GM23248 (cell line): ENCODE measurements at regions not wholly inside any gene's neighbourhood (a gene's known extent, or its start where the extent isn't known, plus 50 kb on each side); places are given as distances from the start of the nearest gene placed in this dataset.

Source experiments
- EZH2 ChIP-seq: fragments of 200-600 bp; sonication (generic); IDR thresholded peaks from 2 replicates; pipeline ENCODE4 v1.6.1; 2018; ENCODE audit warnings: antibody characterized with exemption, mild to moderate bottlenecking; ENCODE audit not compliant: insufficient read depth, poor library complexity, severe bottlenecking
- EZH2phosphoT487 ChIP-seq: fragments of 200-600 bp; sonication (generic); IDR thresholded peaks from 2 replicates; pipeline ENCODE4 v1.6.1; 2018; ENCODE audit warnings: antibody characterized with exemption, moderate library complexity, mild to moderate bottlenecking, low read depth; ENCODE audit not compliant: insufficient read depth

DNA sequence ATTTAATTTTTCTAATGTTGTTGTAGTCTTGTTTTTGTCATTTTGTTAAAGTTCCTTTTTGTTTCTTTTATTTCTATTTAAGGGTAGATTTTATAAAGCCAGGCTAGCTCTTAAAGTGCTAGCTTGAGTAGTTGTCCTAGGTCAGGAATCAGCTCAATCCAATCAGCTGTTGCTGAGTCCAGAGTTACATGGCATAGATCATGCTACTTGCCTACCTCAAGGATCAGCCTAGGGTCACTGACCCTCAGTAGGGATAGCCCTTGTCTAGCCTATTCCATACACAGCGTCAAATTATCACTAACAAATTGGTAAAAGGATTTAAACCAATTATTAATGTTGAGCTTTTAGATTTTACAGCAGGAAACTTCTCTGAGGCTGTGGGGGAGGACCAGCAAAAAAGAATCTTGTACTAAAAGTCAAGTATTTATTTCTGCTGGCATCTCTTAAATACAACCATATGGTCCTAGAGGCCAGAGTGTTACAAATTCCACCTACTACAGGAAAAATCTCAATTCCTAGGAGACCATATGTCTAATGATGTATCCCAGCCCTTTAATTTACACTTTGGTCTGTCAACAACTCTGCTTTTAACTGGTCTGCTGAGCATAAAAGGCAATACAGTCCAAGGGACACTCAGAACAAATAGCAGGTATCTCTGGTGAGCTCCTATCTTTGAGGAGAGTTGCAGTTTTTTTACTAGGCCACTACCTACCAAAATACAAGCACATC, 138.3 kb upstream of the PTPRG start:
- TF ChIP-seq EZH2 (no peak), EZH2phosphoT487 (no peak)
